Neural cell (in vitro differentiated cells): ENCODE measurements at regions not wholly inside any gene's neighbourhood (a gene's known extent, or its start where the extent isn't known, plus 50 kb on each side); places are given as distances from the start of the nearest gene placed in this dataset.

Source experiments
- EP300 ChIP-seq: fragments of 450-650 bp; conservative IDR thresholded peaks from 2 replicates; pipeline ENCODE4 v1.6.1; 2014; ENCODE audit warnings: antibody characterized with exemption, mild to moderate bottlenecking, moderate library complexity; ENCODE audit not compliant: poor library complexity, severe bottlenecking
- MXI1 ChIP-seq: fragments of 450-650 bp; conservative IDR thresholded peaks from 2 replicates; pipeline ENCODE4 v1.6.1; 2014; ENCODE audit warnings: antibody characterized with exemption, mild to moderate bottlenecking; ENCODE audit not compliant: poor library complexity, severe bottlenecking
- POLR2AphosphoS5 ChIP-seq: IDR thresholded peaks from 2 replicates; pipeline ENCODE4 v1.6.1; 2012
- TF ChIP-seq, protein P1 (sequence below): fragments of 450-650 bp; IDR thresholded peaks from 2 replicates; pipeline ENCODE4 v1.5.1; 2014; ENCODE audit warnings: antibody characterized with exemption, mild to moderate bottlenecking, moderate library complexity; ENCODE audit not compliant: poor library complexity, severe bottlenecking

DNA sequence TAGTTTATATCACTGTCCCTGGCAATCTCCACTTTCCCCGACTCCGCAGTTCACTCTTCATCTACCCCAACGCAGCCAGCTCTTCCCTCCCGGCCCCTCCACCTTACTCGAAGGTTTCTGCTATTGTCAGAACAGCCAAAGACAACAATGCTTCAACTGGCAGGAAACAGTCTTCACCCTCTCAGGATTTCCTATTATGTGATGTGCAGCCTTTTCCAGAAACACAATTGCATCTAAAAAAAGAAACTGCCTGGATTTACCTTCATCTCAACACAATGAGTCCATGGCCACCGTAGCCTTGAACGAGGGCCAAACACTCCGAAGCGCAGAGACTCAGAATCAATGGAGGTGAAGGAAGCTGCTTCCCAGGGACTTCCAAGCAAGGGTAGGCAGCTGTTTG, 182.1 kb upstream of the TSC22D2 start:
- TF ChIP-seq, protein P1, sequence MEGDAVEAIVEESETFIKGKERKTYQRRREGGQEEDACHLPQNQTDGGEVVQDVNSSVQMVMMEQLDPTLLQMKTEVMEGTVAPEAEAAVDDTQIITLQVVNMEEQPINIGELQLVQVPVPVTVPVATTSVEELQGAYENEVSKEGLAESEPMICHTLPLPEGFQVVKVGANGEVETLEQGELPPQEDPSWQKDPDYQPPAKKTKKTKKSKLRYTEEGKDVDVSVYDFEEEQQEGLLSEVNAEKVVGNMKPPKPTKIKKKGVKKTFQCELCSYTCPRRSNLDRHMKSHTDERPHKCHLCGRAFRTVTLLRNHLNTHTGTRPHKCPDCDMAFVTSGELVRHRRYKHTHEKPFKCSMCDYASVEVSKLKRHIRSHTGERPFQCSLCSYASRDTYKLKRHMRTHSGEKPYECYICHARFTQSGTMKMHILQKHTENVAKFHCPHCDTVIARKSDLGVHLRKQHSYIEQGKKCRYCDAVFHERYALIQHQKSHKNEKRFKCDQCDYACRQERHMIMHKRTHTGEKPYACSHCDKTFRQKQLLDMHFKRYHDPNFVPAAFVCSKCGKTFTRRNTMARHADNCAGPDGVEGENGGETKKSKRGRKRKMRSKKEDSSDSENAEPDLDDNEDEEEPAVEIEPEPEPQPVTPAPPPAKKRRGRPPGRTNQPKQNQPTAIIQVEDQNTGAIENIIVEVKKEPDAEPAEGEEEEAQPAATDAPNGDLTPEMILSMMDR: no peak
- TF ChIP-seq EP300 (no peak), MXI1 (no peak), POLR2AphosphoS5 (no peak)
